ENCODE measurements at regions not wholly inside any gene's neighbourhood (a gene's known extent, or its start where the extent isn't known, plus 50 kb on each side); places are given as distances from the start of the nearest gene placed in this dataset.

GRCh38 chr4:63017300-63017699 is 1392.0 kb downstream of the TECRL start:
- no peak for DNase-seq

- DNase-seq, result no peak
These were observed 1438.4 kb downstream of the TECRL start for GRCh38 chr4:62970846-62971245.

DNA sequence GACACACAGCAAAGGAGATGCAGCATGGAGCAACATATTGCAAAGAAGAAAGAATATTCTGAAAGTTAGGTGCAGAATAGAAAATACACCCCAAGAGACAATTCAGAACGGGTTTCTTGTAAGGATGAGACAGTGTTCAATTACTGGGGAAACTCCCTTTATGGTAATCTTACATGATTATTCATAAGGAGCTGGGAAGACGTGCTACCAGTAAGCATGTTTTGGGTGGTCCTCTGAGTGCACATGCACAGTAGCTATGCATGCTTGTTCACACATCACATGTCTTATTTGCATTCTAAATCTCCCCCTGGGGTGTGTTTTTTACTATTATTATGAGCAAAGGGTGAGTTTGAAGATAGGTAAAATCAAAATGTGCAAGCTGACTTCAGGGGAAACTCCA is 1448.8 kb downstream of the TECRL start:
- no peak for DNase-seq

GRCh38 chr4:62953752-62954151 is 1455.5 kb downstream of the TECRL start:
- DNase-seq, result no peak

- DNase-seq, result no peak
These were observed 1456.9 kb downstream of the TECRL start for GRCh38 chr4:62952366-62952765.

- DNase-seq, result no peak
These were observed 1461.1 kb downstream of the TECRL start for GRCh38 chr4:62948108-62948507.

GRCh38 chr4:62940229-62940628 is 1469.0 kb downstream of the TECRL start:
- no peak for DNase-seq

DNA sequence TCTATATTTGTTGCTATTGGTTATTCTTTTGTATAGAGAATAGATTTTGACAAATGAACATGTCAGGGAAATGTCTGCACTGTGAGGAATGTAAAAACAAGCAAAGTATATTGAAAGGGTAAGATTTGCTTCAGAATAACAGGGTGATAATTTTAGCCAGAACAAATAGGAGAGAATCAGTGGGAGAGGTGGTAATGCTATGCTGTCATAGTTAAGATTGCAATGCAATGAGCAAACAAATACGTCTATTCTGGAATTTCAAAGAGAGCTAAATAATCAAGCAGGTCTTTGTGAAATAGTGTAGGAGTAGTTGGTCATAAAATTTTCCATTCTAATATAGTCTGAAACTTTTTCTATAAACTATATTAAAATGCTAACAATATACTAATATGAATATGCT is 1478.4 kb downstream of the TECRL start:
- no peak for DNase-seq

GRCh38 chr4:62928483-62928882 is 1480.8 kb downstream of the TECRL start:
- DNase-seq, result no peak

DNA sequence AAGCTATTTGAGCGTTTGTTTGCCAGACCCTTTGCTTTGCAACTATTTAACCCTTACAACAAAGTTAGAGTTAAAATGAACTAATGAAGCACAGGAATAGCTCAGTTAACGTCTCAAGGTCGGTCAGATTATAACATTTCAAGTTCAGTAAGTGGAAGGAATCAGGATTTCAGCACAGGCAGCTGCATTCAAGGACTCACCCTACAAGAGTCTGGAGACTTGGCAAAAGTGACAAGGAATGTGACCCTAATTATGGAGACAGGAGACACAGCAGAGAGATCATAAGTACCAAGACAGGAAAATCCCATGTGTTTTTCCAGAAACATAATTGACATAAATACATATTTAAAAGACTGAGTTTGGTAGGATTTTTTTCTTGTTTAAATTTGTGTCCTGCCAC is 1481.7 kb downstream of the TECRL start:
- DNase-seq, result no peak

DNA sequence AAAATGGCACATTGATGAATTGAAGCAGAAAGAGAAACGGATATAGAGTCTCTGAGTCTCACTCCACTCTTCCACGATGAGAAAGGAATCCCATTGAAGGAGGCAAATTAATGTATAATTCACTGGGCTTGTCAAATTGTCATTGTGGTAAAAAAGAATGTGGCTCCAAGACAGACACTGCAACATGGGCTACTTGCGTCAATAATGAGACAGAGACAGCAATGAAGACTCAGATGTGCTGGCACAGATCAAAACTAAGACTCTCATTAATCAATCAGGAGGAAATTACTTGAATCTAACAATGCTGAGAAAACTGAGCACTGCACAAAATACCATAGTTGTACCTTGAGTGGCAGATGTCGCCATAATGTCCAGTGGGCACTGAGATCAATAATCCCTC is 1485.5 kb downstream of the TECRL start:
- DNase-seq, result no peak

- no peak for DNase-seq
These were observed 1491.6 kb downstream of the TECRL start for GRCh38 chr4:62917649-62918048.

- DNase-seq, result no peak
These were observed 1494.5 kb downstream of the TECRL start for GRCh38 chr4:62914758-62915157.

DNA sequence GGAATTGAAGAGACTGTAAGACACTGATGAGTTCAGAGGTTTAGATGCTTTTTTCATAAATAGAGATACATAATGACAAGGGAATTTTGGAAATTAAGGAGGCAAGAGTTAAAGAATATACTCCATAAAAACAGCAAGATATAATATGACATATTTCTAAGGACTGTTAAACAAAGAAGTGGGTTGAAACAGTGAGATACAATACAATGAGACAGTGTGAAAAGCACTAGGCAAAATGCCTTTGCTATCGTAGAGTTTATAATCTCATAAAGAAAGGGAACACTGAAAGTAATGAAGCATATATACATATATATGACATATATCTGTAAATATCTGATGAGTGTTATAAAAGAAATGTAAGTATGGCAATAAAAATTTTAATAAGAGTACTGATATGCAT is 1496.2 kb downstream of the TECRL start:
- DNase-seq, result no peak

- peak in 1 of 2 experiments; percentile 19 for DNase-seq
These were observed 1496.7 kb downstream of the TECRL start for GRCh38 chr4:62912531-62912930.

DNA sequence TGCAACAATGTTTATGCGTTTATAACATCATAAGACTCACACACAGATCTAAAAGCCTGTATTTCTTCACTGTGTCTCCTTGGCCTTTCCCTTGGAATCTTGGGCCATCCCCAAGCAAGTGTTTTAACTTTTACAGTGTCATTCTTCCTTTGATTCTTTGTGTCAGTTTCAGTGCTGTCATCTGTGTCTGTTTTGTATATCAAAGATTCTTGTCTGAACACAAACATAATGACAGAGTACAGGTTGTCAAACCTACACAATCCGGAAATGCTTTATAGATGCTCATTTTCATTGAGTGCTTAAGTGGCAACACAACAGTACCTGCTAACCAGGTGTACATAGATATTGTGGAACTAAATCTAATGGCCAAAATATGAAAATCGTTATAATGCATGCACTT is 1500.0 kb downstream of the TECRL start:
- DNase-seq, result no peak

DNA sequence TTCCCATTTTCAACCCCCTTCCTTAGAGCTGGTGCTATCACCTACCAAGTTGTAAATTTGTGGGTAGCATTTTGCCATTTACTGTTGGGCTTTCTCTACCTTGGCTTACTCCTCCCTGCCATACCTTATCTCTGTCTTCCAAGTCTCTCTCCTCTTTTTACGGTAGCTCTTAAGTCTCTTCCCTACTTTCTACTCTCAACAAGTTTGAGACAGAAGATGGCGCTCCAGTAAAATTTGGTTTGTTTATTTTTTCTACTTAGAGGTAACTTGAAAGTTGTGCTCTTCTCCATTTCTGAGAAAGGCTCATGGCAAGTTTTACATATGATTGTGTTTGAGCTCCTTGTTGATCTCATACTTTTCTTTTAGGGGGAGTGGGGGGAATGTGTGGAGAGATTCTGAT is 1508.1 kb downstream of the TECRL start:
- DNase-seq, result no peak

DNA sequence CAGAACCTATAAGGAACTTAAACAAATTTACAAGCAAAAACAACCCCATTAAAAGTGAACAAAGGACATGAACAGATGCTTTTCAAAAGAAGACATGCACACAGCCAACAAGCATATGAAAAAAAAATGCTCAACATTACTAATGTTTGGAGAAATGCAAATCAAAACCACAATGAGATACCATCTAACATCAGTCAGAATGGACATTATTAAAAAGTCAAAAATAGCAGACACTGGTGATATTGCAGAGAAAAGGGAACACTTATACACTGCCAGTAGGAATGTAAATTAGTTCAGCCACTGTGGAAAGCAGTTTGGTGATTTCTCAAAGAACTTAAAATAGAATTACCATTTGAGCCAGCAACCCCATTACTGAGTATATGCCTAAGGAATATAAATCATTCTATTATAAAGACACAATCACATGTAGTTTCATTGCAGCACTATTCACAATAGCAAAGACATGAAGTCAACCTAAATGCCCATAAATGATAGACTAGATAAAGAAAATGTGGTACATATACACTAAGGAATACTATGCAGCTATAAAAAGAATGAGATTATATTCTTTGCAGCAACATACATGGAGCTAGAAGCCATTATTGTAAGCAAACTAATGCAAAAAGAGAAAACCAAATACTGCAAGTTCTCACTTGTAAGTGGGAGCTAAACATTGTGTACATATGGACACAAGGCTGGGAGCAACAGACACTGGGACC is 1509.4 kb downstream of the TECRL start:
- DNase-seq, result no peak

DNA sequence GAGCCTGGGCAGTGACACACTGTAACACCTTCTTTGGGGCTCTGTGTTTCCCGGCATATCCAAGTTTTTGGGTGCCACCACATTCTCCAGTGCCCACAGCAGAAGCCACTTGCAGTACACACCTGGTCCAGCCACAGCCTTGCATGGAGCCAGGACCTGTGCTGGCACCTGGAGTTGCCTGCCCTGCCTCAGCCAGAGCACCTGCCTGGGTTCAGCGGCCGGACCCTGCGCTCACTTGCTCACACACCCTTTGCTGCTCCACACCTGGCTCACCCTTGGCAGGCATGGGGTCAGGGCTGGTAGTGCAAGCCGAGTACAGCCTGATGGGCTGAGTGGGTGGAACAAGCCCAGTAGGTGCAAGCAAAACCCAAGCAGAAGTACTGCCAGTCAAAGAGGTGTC is 1511.1 kb downstream of the TECRL start:
- no peak for DNase-seq

DNA sequence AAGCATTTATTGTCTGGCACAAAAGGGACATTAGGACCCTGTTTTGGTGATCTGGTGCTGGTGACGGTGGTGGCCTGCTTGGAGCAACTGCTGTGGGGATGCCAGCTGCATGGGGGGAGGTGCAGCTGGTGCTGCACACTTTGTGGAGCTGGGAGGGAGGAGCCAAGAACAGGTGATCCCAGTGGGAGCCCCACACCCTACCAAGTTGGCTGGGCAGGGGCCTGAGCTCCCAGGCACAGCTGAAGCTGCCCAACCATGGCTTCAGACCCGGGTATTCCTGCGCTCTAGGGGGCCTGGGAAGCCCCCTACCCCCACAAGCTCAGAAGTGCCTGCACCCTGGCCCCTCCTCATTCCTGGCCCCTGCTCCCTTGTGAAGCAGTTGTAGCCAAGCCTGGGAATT is 1512.5 kb downstream of the TECRL start:
- DNase-seq, result no peak

DNA sequence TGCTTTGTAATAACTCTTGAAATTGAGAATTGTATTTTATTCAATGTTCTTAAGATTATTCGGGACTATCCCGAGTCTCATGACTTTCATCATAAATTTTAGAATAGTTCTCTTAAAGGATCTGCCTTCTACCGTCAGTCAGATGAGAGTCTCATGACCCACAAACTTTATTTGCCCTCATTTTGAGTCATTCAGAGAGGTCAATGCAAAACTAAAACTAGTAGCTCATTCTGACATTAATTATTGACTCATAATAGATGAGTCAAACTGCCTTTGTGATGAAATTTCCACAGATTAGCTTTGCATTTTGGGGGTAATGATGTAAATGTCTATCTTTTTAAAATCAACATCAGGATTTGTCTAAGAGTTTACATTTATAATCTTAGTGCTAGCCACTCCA is 1527.3 kb downstream of the TECRL start:
- DNase-seq, result no peak

DNA sequence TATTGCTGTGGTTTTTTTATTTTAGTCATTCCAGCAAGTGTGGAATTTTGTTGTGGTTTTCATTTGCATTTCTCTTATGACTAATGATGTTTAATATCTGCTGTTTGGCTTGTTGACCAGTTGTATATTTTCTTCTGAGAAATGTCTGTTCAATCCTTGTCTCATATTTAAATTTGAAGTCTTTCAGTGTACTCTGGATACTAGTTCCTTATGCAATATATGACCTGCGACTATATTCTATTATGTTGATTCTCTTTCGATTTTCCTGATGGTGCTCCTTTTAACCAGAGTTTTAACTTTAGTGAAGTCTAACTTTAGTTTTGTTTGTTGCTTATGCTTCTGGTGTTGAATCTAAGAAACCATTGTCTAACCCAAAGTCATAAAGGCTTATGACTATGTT is 1528.0 kb downstream of the TECRL start:
- no peak for DNase-seq

DNA sequence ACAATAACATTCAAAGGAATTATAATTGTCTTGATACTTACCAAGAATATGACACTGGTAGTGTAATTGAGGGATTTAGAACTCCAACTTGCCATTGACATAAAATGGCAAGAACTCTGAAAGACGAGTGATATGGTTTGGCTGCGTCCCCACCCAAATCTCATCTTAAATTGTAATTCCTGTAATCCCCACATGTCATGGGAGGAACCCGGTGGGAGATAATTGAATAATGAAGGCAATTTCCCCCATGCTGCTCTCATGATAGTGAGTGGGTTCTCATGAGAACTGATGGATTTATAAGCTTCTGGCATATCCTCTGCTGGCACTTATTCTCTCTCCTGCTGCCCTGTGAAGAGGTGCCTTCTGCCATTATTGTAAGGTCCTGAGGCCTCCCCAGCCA is 1536.4 kb downstream of the TECRL start:
- no peak for DNase-seq

DNA sequence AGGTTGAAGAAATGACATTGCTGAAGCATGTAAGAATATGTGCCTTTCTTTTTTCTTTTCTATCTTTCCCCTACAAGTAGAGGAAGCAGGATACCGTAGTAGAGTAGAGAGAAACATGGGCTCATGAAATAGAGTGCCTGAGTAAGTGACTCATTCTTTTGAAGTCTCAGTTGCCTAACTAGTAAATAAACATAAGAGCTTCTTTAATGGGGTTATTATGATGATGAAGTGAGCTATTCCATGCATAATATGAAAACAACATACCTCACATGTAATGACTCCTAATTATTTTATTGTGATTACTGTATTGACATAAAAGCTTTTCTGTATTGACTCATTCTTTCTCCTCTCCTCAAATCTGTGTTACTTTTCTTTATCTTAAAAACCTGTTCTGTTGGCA is 1538.2 kb downstream of the TECRL start:
- DNase-seq, result no peak

DNA sequence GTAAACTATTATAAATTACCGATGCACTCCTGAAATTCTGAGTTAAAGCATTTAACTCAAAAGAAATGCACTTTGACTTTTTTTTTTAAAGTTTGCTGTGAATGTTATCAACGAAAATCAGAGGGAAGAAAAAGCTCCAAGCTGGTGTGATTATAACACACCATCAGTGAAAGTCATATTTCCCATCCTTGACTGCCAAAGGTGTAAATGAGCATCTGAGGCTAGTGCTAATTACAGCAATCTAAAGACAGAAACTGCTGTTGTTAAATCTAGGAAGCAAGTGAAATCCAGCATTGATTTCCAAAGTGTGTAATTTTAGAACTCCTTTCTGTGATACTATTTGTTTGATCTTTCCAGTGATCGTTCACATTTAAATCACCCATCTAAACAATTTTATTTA is 1538.8 kb downstream of the TECRL start:
- no peak for DNase-seq

DNA sequence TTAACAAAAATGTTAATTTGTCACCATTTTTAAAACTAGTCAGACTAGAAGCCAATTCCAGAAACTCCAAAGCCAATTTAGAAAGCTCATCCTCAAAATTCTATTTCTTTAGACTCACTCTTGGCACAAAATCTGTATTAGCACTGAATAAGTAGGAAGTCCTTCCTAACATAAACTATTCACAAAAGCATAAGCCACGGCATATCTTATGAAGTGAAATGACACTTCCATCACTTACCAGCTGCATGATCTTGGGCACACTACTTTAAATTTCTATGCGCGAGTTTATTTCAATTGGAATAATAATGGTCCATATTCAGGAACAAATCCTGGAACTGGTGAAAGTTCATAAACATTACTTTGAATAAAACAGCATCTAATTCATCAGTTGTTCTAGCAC is 1544.0 kb downstream of the TECRL start:
- no peak for DNase-seq
